ENCODE measurements at regions not wholly inside any gene's neighbourhood (a gene's known extent, or its start where the extent isn't known, plus 50 kb on each side); places are given as distances from the start of the nearest gene placed in this dataset.
A peak's percentile ranks its signal among the peaks of the same experiment; 100 is the strongest.

GRCh38 chr15:89400116-89400781 lies 65.6 kb upstream of the POLG start (continued):
- TF ChIP-seq ZBTB26 (tag by site-specific recombination; optimal IDR thresholded peaks at IDR 0.05): no peak
- no peak for TF ChIP-seq ZNF148 (tag by site-specific recombination; IDR thresholded peaks at IDR 0.05; ENCODE audit: borderline replicate concordance)
- TF ChIP-seq HOXD13 (CRISPR knock-in tag; IDR thresholded peaks at IDR 0.05; ENCODE audit: borderline replicate concordance): no peak
- no peak for TF ChIP-seq REST (tag by site-specific recombination; IDR thresholded peaks at IDR 0.05)
- no peak for TF ChIP-seq ZFP41 (tag by site-specific recombination; IDR thresholded peaks at IDR 0.05; ENCODE audit: borderline replicate concordance)
- no peak for TF ChIP-seq GLI4 (tag by site-specific recombination; IDR thresholded peaks at IDR 0.05)
- TF ChIP-seq ZNF518A (tag by site-specific recombination; conservative IDR thresholded peaks at IDR 0.05; ENCODE audit: low read depth): no peak
- TF ChIP-seq SETDB1 (IDR thresholded peaks at IDR 0.05; ENCODE audit: insufficient read length, low read length): no peak
- TF ChIP-seq ZBTB17 (tag by site-specific recombination; IDR thresholded peaks at IDR 0.05): no peak
- no peak for TF ChIP-seq ZNF239 (tag by site-specific recombination; IDR thresholded peaks at IDR 0.05)
- TF ChIP-seq ZBTB6 (tag by site-specific recombination; IDR thresholded peaks at IDR 0.05): no peak
- TF ChIP-seq ZIC2 (tag by site-specific recombination; IDR thresholded peaks at IDR 0.05): peak; percentile 46; the same call in 1 of the 2 replicates
- TF ChIP-seq ZEB2 (tag by site-specific recombination; IDR thresholded peaks at IDR 0.05): no peak
- TF ChIP-seq OVOL3 (tag by site-specific recombination; IDR thresholded peaks at IDR 0.05): no peak
- peak; percentile 62 for TF ChIP-seq ZBTB20 (tag by site-specific recombination; IDR thresholded peaks at IDR 0.05)
- no peak for TF ChIP-seq TRIM28 (IDR thresholded peaks at IDR 0.05; ENCODE audit: borderline replicate concordance, low read length)
- TF ChIP-seq ZNF423 (tag by site-specific recombination; IDR thresholded peaks at IDR 0.05): no peak
- TF ChIP-seq ZNF585B (tag by site-specific recombination; IDR thresholded peaks at IDR 0.05): no peak
- TF ChIP-seq ZNF600 (tag by site-specific recombination; IDR thresholded peaks at IDR 0.05): no peak
- no peak for TF ChIP-seq ZNF350 (tag by site-specific recombination; IDR thresholded peaks at IDR 0.05)
- TF ChIP-seq ZNF175 (tag by site-specific recombination; IDR thresholded peaks at IDR 0.05): no peak
- TF ChIP-seq ZNF510 (tag by site-specific recombination; IDR thresholded peaks at IDR 0.05; ENCODE audit: insufficient replicate concordance): no peak
- TF ChIP-seq ZNF184 (tag by site-specific recombination; IDR thresholded peaks at IDR 0.05): no peak
- no peak for TF ChIP-seq ZNF280D (tag by site-specific recombination; IDR thresholded peaks at IDR 0.05)
